H1 (cell line): ENCODE measurements at regions not wholly inside any gene's neighbourhood (a gene's known extent, or its start where the extent isn't known, plus 50 kb on each side); places are given as distances from the start of the nearest gene placed in this dataset.

Experiments
- CTCF ChIA-PET: fragments of 300-600 bp; sonication (Branson Sonifier 250); formaldehyde crosslinking; loops from one replicate; lab custom pipeline; 2021; ENCODE audit not compliant: partially characterized antibody; lab: Charles Lee
- POLR2A ChIA-PET: fragments of 300-600 bp; sonication (Branson Sonifier 250); formaldehyde crosslinking; loops from one replicate; lab custom pipeline; 2021; ENCODE audit warnings: inconsistent platforms; ENCODE audit not compliant: partially characterized antibody; lab: Charles Lee
- DNase-seq, 2 experiments: peaks; one replicate each; pipeline versions ENCODE4 v3.0.0 to v3.0.0-alpha.2; 2010 to 2022; ENCODE audit warnings: low spot score in 2 of 2, low read depth in 1 of 2, mixed read lengths in 1 of 2
- FAIRE-seq: peaks from 2 replicates; lab custom pipeline; 2011; peaks lifted over from hg19 to GRCh38; lab: Jason Lieb, UNC
- H2AFZ ChIP-seq: 2 replicates; pipeline ENCODE4 v1.8.1; 2012; ENCODE audit warnings: low read length, inconsistent platforms
- H2AK5ac ChIP-seq: 2 replicates; pipeline ENCODE4 v1.6.1; 2013; ENCODE audit warnings: low read depth, low read length
- H2BK120ac ChIP-seq: replicated peaks from 2 replicates; pipeline ENCODE3; 2013; ENCODE audit warnings: low read depth, low read length, inconsistent platforms
- H2BK12ac ChIP-seq: 2 replicates; pipeline ENCODE4 v1.6.1; 2013; ENCODE audit warnings: low read depth, low read length
- H2BK15ac ChIP-seq: 2 replicates; pipeline ENCODE4 v1.6.1; 2013; ENCODE audit warnings: low read length
- H2BK20ac ChIP-seq: 2 replicates; pipeline ENCODE4 v1.6.1; 2013; ENCODE audit warnings: low read length
- H2BK5ac ChIP-seq: 2 replicates; pipeline ENCODE4 v1.6.1; 2013; ENCODE audit warnings: low read depth, low read length
- H3K14ac ChIP-seq: 2 replicates; pipeline ENCODE4 v1.6.1; 2013; ENCODE audit warnings: inconsistent platforms; ENCODE audit not compliant: insufficient read length
- H3K18ac ChIP-seq: 2 replicates; pipeline ENCODE4 v1.6.1; 2013; ENCODE audit warnings: low read length; ENCODE audit errors: extremely low read depth
- H3K23ac ChIP-seq: 2 replicates; pipeline ENCODE4 v1.6.1; 2013; ENCODE audit warnings: inconsistent platforms; ENCODE audit not compliant: insufficient read length
- H3K23me2 ChIP-seq: 2 replicates; pipeline ENCODE4 v1.6.1; 2013; ENCODE audit warnings: low read depth, low read length
- H3K27ac ChIP-seq: 2 replicates; pipeline ENCODE4 v1.6.1; 2011; ENCODE audit warnings: low read depth, low read length, inconsistent platforms
- H3K27me3 ChIP-seq, 4 experiments: replicated peaks in 1 of 4; 1 replicate in 1 of 4; 2 replicates in 3 of 4; pipeline versions ENCODE4 v1.6.1 to v1.8.1; 2011 to 2013; ENCODE audit warnings: low read length in 3 of 4, mild to moderate bottlenecking in 3 of 4, inconsistent platforms in 2 of 4, mixed read lengths in 2 of 4, moderate library complexity in 1 of 4; ENCODE audit not compliant: control insufficient read depth in 3 of 4, insufficient read depth in 3 of 4; ENCODE audit errors: extremely low read depth in 1 of 4
- H3K36me3 ChIP-seq, 4 experiments: 2 replicates each; pipeline versions ENCODE4 v1.6.1 to v1.8.1; 2011 to 2013; ENCODE audit warnings: mild to moderate bottlenecking in 4 of 4, low read length in 3 of 4, moderate library complexity in 2 of 4, control low read depth in 1 of 4, inconsistent platforms in 1 of 4; ENCODE audit not compliant: insufficient read depth in 4 of 4, control insufficient read depth in 2 of 4
- H3K4ac ChIP-seq: replicated peaks from 2 replicates; pipeline ENCODE3; 2013; ENCODE audit warnings: low read length, low read depth, mixed read lengths, inconsistent platforms; ENCODE audit not compliant: insufficient read length
- H3K4me1 ChIP-seq, 4 experiments: replicated peaks in 1 of 4; 1 replicate in 1 of 4; 2 replicates in 3 of 4; pipeline versions ENCODE4 v1.6.1 to v1.8.1; 2011 to 2013; ENCODE audit warnings: low read length in 3 of 4, inconsistent platforms in 2 of 4, mixed read lengths in 1 of 4; ENCODE audit not compliant: insufficient read depth in 4 of 4, control insufficient read depth in 3 of 4
- H3K4me2 ChIP-seq, 2 experiments: 2 replicates each; pipeline versions ENCODE4 v1.6.1 to v1.8.1; 2011 to 2013; ENCODE audit warnings: low read depth in 2 of 2, low read length in 2 of 2, control low read depth in 1 of 2, inconsistent platforms in 1 of 2, mild to moderate bottlenecking in 1 of 2; ENCODE audit not compliant: insufficient read depth in 1 of 2
- H3K4me3 ChIP-seq, 4 experiments: fragments of 200-600, 300-600 bp in 1 of 4; sonication (generic), shearing (Covaris generic), sonication (Bioruptor Twin) in 1 of 4; 2 replicates each; pipeline versions ENCODE4 v1.5.1 to v1.8.1; 2011 to 2016; ENCODE audit warnings: low read length in 4 of 4, low read depth in 3 of 4, control low read depth in 2 of 4, inconsistent platforms in 2 of 4, mild to moderate bottlenecking in 2 of 4, mixed read lengths in 1 of 4, moderate library complexity in 1 of 4; ENCODE audit not compliant: insufficient read depth in 2 of 4; ENCODE audit errors: extremely low read depth in 1 of 4
- H3K56ac ChIP-seq: replicated peaks from 2 replicates; pipeline ENCODE3; 2013; ENCODE audit warnings: low read depth, mild to moderate bottlenecking, mixed read lengths, low read length, inconsistent platforms; ENCODE audit not compliant: insufficient read length
- H3K79me1 ChIP-seq: 2 replicates; pipeline ENCODE4 v1.6.1; 2013; ENCODE audit warnings: low read depth, low read length, control low read depth
- H3K79me2 ChIP-seq, 2 experiments: 2 replicates each; pipeline versions ENCODE4 v1.6.1 to v1.8.1; 2012 to 2013; ENCODE audit warnings: low read length in 2 of 2, mild to moderate bottlenecking in 2 of 2, inconsistent platforms in 1 of 2; ENCODE audit not compliant: insufficient read depth in 2 of 2, control insufficient read depth in 1 of 2
- H3K9ac ChIP-seq, 4 experiments: replicated peaks in 1 of 4; 1 replicate in 1 of 4; 2 replicates in 3 of 4; pipeline versions ENCODE4 v1.6.1 to v1.8.1; 2011 to 2013; ENCODE audit warnings: low read depth in 3 of 4, low read length in 3 of 4, control low read depth in 2 of 4, mild to moderate bottlenecking in 2 of 4, moderate library complexity in 2 of 4, inconsistent platforms in 1 of 4; ENCODE audit errors: extremely low read depth in 1 of 4
- H3K9me3 ChIP-seq, 2 experiments: 2 replicates each; pipeline versions ENCODE4 v1.6.1 to v1.8.1; 2012 to 2013; ENCODE audit warnings: mild to moderate bottlenecking in 2 of 2, moderate library complexity in 2 of 2, control low read depth in 1 of 2, inconsistent platforms in 1 of 2, low read depth in 1 of 2, low read length in 1 of 2, mixed read lengths in 1 of 2; ENCODE audit not compliant: insufficient read depth in 2 of 2
- H4K20me1 ChIP-seq, 2 experiments: replicated peaks in 1 of 2; 2 replicates each; pipeline versions ENCODE3 to v1.8.1; 2011 to 2013; ENCODE audit warnings: inconsistent platforms in 2 of 2, low read length in 2 of 2, mild to moderate bottlenecking in 1 of 2; ENCODE audit not compliant: insufficient read depth in 2 of 2, control insufficient read depth in 1 of 2
- H4K5ac ChIP-seq: 2 replicates; pipeline ENCODE4 v1.6.1; 2013; ENCODE audit warnings: low read length, low read depth, mixed read lengths, inconsistent platforms; ENCODE audit not compliant: insufficient read length
- H4K8ac ChIP-seq: 2 replicates; pipeline ENCODE4 v1.8.0; 2013; ENCODE audit warnings: mild to moderate bottlenecking, moderate library complexity, low read length, inconsistent platforms; ENCODE audit not compliant: insufficient read depth; ENCODE audit errors: extremely low read depth
- H4K91ac ChIP-seq: replicated peaks from 2 replicates; pipeline ENCODE3; 2013; ENCODE audit warnings: low read length, mixed read lengths, inconsistent platforms; ENCODE audit not compliant: insufficient read length
- BACH1 ChIP-seq: IDR thresholded peaks from 2 replicates; pipeline ENCODE4 v1.6.1; 2012; ENCODE audit warnings: low read length, improper control_type of control experiment
- BCL11A ChIP-seq, 2 experiments: IDR thresholded peaks; one replicate each; pipeline ENCODE4 v1.6.1; 2011; ENCODE audit warnings: low read depth in 2 of 2, low read length in 2 of 2, mild to moderate bottlenecking in 2 of 2
- CTBP2 ChIP-seq: IDR thresholded peaks from 2 replicates; pipeline ENCODE4 v1.7.0; 2011; ENCODE audit warnings: borderline replicate concordance, mild to moderate bottlenecking, moderate library complexity, mixed read lengths, low read length; ENCODE audit not compliant: insufficient read depth, insufficient read length
- EGR1 ChIP-seq: IDR thresholded peaks from 2 replicates; pipeline ENCODE4 v1.6.1; 2011; ENCODE audit warnings: low read depth, low read length, borderline replicate concordance
- EP300 ChIP-seq, 2 experiments: IDR thresholded peaks; 1 replicate in 1 of 2; 2 replicates in 1 of 2; pipeline ENCODE4 v1.6.1; 2011 to 2012; ENCODE audit warnings: low read depth in 2 of 2, low read length in 2 of 2, mild to moderate bottlenecking in 2 of 2, borderline replicate concordance in 1 of 2, inconsistent platforms in 1 of 2, moderate library complexity in 1 of 2
- EZH2 ChIP-seq: fragments of 200-600 bp; sonication (generic); IDR thresholded peaks from 2 replicates; pipeline ENCODE4 v1.7.1; 2012; ENCODE audit warnings: low read depth, mild to moderate bottlenecking, moderate library complexity, low read length, inconsistent platforms; ENCODE audit not compliant: severe bottlenecking
- JUN ChIP-seq: IDR thresholded peaks from 2 replicates; pipeline ENCODE4 v1.6.1; 2011; ENCODE audit warnings: low read depth, mild to moderate bottlenecking, improper control_type of control experiment, low read length
- JUND ChIP-seq: IDR thresholded peaks from 2 replicates; pipeline ENCODE4 v1.6.1; 2011; ENCODE audit warnings: mild to moderate bottlenecking, improper control_type of control experiment, low read length
- POLR2A ChIP-seq, 2 experiments: IDR thresholded peaks; 1 replicate in 1 of 2; 2 replicates in 1 of 2; pipeline ENCODE4 v1.6.1; 2011; ENCODE audit warnings: low read depth in 2 of 2, low read length in 2 of 2, mild to moderate bottlenecking in 2 of 2; ENCODE audit errors: control extremely low read depth in 1 of 2
- SP1 ChIP-seq: IDR thresholded peaks from 2 replicates; pipeline ENCODE4 v1.6.1; 2011; ENCODE audit warnings: low read depth, low read length
- TBP ChIP-seq: IDR thresholded peaks from 2 replicates; pipeline ENCODE4 v1.6.1; 2011; ENCODE audit warnings: low read depth, low read length, improper control_type of control experiment
- ZNF274 ChIP-seq: IDR thresholded peaks from 2 replicates; pipeline ENCODE4 v1.7.0; 2012; ENCODE audit warnings: low read length, borderline replicate concordance; ENCODE audit errors: extremely low read depth
- WGBS, 2 experiments: shearing (Covaris generic) in 1 of 2; methylation state at CpG; one replicate each; pipeline versions ENCODE4 v1.1.6 to v1.1.7; 2013 to 2015; ENCODE audit warnings: low lambda C conversion rate in 2 of 2, mixed read lengths in 2 of 2, inconsistent platforms in 1 of 2, low coverage in 1 of 2, missing lambda C conversion rate in 1 of 2; ENCODE audit not compliant: insufficient replicate concordance in 2 of 2, insufficient coverage in 1 of 2, insufficient read length in 1 of 2; ENCODE audit errors: extremely low coverage in 1 of 2, missing lambda C conversion rate in 1 of 2; 5-methylcytosine and 5-hydroxymethylcytosine counted together
- TF ChIP-seq, protein P1 (sequence below), 3 experiments: IDR thresholded peaks; 1 replicate in 2 of 3; 2 replicates in 1 of 3; pipeline versions ENCODE4 v1.5.1 to v1.6.1; 2011; ENCODE audit warnings: low read length in 3 of 3, mild to moderate bottlenecking in 3 of 3, inconsistent platforms in 2 of 3, low read depth in 1 of 3, moderate library complexity in 1 of 3; ENCODE audit not compliant: insufficient read depth in 1 of 3; ENCODE audit errors: control extremely low read depth in 1 of 3

DNA sequence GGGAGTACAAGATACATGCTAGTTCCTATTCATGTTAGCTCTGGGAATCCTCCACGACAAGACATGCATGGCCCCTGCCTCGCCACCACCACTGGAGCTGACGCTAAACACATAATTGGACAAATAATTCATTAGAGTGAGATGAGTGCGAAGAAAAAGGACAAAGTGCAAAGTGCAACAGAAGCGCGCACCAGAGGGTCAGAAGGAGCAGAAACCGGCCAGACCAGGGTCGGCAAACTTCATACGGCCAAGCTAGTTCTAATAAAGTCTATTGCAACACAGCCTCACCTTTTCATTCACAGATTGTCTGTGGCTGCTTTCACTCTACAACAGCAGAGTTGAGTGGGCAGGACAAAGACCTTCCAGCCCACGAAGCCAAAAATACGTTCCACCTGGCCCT lies 266.1 kb upstream of the KLHL29 start:
- H2AK5ac ChIP-seq: no peak overlapping the region
- no peak overlapping the region for H2BK120ac ChIP-seq
- H3K27ac ChIP-seq: no peak overlapping the region
- H3K4ac ChIP-seq: no peak overlapping the region
- H2AFZ ChIP-seq: no peak overlapping the region
- WGBS, 2 experiments: 88% methylated on average over 11 of the region's 11 CpGs; no CpG with 5 or more reads in 1 of the 2 experiments
- H2BK12ac ChIP-seq: no peak overlapping the region
- no peak overlapping the region for H3K18ac ChIP-seq
- DNase-seq (no peak), FAIRE-seq (no peak)
- H3K27me3 ChIP-seq: no peaks in the 10 kb centered on the region
- H3K79me2 ChIP-seq: no peaks in the 10 kb centered on the region
- H3K14ac ChIP-seq: no peak overlapping the region
- H4K5ac ChIP-seq: no peak overlapping the region
- no peak overlapping the region for H3K23ac ChIP-seq
- no peak overlapping the region for H3K4me2 ChIP-seq
- H4K91ac ChIP-seq: no peak overlapping the region
- ChIA-PET POLR2A (no interaction called here), CTCF (interaction anchor here (0.9 kb wide), 1 partner anchor 22 kb away, joined by 3 read pairs; no protein-coding TSS in a partner anchor)
- H3K4me1 ChIP-seq: no peaks in the 10 kb centered on the region
- H2BK15ac ChIP-seq: no peak overlapping the region
- H3K23me2 ChIP-seq: no peaks in the 10 kb centered on the region; the same call in 1 of the 2 replicates
- H3K36me3 ChIP-seq: no peaks in the 10 kb centered on the region
- H2BK20ac ChIP-seq: no peak overlapping the region
- H4K8ac ChIP-seq: no peak overlapping the region
- H3K56ac ChIP-seq: no peak overlapping the region
- no peak overlapping the region for H3K9ac ChIP-seq
- no peak overlapping the region for H2BK5ac ChIP-seq
- H4K20me1 ChIP-seq: no peaks in the 10 kb centered on the region
- H3K4me3 ChIP-seq: no peak overlapping the region
- no peaks in the 10 kb centered on the region for H3K79me1 ChIP-seq
- no peaks in the 10 kb centered on the region for H3K9me3 ChIP-seq
- TF ChIP-seq ZNF274: no peak
- TF ChIP-seq TBP: no peak
- TF ChIP-seq EGR1: no peak
- no peak for TF ChIP-seq JUND
- TF ChIP-seq POLR2A (IDR thresholded peaks at IDR 0.05; ENCODE audit: control extremely low read depth in 1 of 2, low read depth in 2 of 2, low read length in 2 of 2): no peak
- no peak for TF ChIP-seq JUN
- no peak for TF ChIP-seq EP300 (IDR thresholded peaks at IDR 0.05; ENCODE audit: borderline replicate concordance in 1 of 2, low read depth in 2 of 2, low read length in 2 of 2)
- no peak for TF ChIP-seq BCL11A (IDR thresholded peaks at IDR 0.05; ENCODE audit: low read depth in 2 of 2, low read length in 2 of 2)
- TF ChIP-seq BACH1: no peak
- no peak for TF ChIP-seq SP1
- TF ChIP-seq CTBP2: no peak
- TF ChIP-seq, protein P1, sequence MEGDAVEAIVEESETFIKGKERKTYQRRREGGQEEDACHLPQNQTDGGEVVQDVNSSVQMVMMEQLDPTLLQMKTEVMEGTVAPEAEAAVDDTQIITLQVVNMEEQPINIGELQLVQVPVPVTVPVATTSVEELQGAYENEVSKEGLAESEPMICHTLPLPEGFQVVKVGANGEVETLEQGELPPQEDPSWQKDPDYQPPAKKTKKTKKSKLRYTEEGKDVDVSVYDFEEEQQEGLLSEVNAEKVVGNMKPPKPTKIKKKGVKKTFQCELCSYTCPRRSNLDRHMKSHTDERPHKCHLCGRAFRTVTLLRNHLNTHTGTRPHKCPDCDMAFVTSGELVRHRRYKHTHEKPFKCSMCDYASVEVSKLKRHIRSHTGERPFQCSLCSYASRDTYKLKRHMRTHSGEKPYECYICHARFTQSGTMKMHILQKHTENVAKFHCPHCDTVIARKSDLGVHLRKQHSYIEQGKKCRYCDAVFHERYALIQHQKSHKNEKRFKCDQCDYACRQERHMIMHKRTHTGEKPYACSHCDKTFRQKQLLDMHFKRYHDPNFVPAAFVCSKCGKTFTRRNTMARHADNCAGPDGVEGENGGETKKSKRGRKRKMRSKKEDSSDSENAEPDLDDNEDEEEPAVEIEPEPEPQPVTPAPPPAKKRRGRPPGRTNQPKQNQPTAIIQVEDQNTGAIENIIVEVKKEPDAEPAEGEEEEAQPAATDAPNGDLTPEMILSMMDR (IDR thresholded peaks at IDR 0.05; ENCODE audit: control extremely low read depth in 1 of 3, insufficient read depth in 1 of 3, low read depth in 1 of 3, low read length in 3 of 3): no peak
- TF ChIP-seq EZH2: no peak
